Vagina (tissue), 2 donors: ENCODE measurements at regions not wholly inside any gene's neighbourhood (a gene's known extent, or its start where the extent isn't known, plus 50 kb on each side); places are given as distances from the start of the nearest gene placed in this dataset.

Experiments used
- CTCF ChIP-seq, 3 experiments: fragments of 450-650 bp in 2 of 3; fragments of 200-600 bp in 1 of 3; sonication (generic) in 1 of 3; IDR thresholded peaks; one replicate each; pipeline ENCODE4 v1.5.1; 2017 to 2019; ENCODE audit warnings: antibody characterized with exemption in 3 of 3, mild to moderate bottlenecking in 2 of 3, moderate library complexity in 2 of 3
- POLR2A ChIP-seq, 2 donors: fragments of 450-650 bp; IDR thresholded peaks; one replicate each; pipeline ENCODE4 v1.6.1; 2017; ENCODE audit warnings: antibody characterized with exemption in 2 of 2, mild to moderate bottlenecking in 2 of 2, moderate library complexity in 2 of 2
- POLR2AphosphoS5 ChIP-seq, 2 donors: sonication (generic); formaldehyde crosslinking; IDR thresholded peaks; one replicate each; pipeline ENCODE4 v1.9.0; 2017; ENCODE audit warnings: antibody characterized with exemption in 2 of 2, mild to moderate bottlenecking in 2 of 2, low read depth in 1 of 2; ENCODE audit not compliant: insufficient read depth in 1 of 2

- no peak for TF ChIP-seq POLR2AphosphoS5 (IDR thresholded peaks at IDR 0.05; ENCODE audit: insufficient read depth in 1 of 2, low read depth in 1 of 2)
- no peak for TF ChIP-seq CTCF (IDR thresholded peaks at IDR 0.05)
- no peak for TF ChIP-seq POLR2A (IDR thresholded peaks at IDR 0.05)
Observed at GRCh38 chrX:39302838-39303237, 501.6 kb downstream of the MID1IP1 start.
